ENCODE measurements at regions not wholly inside any gene's neighbourhood (a gene's known extent, or its start where the extent isn't known, plus 50 kb on each side); places are given as distances from the start of the nearest gene placed in this dataset.

DNA sequence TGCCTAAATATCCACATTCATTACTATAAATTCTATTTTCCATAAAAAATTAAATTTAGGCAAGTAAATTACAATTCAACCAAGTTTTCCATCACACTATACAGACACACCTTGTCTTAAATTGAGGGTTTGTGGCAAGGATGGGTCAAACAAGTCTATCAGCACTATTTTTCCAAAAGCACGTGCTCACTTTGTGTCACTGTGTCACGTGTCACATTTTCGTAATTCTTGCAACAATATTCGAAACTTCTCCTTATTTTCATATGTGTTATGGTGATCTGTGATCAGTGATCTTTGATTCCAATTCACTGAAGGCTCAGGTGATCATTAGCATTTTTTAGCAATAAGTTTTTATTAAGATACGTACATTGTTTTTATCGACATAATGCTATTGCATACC is 323.3 kb upstream of the CNTN4 start:
- TF ChIP-seq, protein P1, sequence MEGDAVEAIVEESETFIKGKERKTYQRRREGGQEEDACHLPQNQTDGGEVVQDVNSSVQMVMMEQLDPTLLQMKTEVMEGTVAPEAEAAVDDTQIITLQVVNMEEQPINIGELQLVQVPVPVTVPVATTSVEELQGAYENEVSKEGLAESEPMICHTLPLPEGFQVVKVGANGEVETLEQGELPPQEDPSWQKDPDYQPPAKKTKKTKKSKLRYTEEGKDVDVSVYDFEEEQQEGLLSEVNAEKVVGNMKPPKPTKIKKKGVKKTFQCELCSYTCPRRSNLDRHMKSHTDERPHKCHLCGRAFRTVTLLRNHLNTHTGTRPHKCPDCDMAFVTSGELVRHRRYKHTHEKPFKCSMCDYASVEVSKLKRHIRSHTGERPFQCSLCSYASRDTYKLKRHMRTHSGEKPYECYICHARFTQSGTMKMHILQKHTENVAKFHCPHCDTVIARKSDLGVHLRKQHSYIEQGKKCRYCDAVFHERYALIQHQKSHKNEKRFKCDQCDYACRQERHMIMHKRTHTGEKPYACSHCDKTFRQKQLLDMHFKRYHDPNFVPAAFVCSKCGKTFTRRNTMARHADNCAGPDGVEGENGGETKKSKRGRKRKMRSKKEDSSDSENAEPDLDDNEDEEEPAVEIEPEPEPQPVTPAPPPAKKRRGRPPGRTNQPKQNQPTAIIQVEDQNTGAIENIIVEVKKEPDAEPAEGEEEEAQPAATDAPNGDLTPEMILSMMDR (IDR thresholded peaks at IDR 0.05): no peak
- TF ChIP-seq POLR2A (IDR thresholded peaks at IDR 0.05): no peak
